DMS79 (cell line): ENCODE measurements at regions not wholly inside any gene's neighbourhood (a gene's known extent, or its start where the extent isn't known, plus 50 kb on each side); places are given as distances from the start of the nearest gene placed in this dataset.

Experiments
- DNase-seq: peaks from one replicate; lab custom pipeline; 2025; lab: John Stamatoyannopoulos, UW

DNA sequence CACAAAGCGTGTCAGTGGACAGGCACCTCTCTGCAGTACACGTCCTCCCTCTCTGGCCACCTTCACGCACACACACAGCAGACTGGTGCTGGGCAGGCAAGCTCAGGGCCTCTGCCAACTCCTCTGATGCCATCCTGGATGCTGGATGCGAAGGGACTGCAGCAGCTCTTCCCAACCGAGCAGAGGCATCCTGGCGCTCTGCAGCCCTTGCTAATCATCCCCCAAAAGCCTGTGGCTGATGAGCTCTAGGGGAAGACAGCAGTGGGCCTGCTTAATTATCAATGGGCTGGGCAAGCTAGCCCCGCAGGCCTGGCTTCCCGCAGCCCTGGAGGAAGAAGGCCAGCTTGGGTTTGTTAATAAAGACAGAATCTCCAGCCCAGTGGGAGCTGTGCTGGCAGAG is 71.3 kb upstream of the TEX51 start:
- no peak for DNase-seq

DNA sequence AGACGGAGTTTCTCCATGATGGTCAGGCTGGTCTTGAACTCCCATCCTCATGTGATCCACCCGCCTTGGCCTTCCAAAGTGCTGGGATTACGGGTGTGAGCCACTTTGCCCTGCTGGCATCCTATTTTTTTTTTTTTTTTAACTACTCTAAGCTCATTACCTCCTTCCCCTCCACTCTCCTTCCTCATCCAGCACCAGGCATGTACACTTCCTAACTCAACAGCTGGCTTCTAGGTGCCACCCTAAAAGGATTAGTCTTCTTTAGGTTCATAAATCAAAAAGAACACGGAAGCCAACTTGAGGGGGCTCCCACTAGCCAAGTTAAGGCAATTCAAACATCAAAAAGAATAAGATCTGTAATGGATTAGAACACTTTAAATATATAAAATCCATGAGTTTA is 70.6 kb upstream of the TEX51 start:
- DNase-seq, result no peak

GRCh38 chr2:126828491-126828890 is 70.2 kb upstream of the TEX51 start:
- no peak for DNase-seq

DNA sequence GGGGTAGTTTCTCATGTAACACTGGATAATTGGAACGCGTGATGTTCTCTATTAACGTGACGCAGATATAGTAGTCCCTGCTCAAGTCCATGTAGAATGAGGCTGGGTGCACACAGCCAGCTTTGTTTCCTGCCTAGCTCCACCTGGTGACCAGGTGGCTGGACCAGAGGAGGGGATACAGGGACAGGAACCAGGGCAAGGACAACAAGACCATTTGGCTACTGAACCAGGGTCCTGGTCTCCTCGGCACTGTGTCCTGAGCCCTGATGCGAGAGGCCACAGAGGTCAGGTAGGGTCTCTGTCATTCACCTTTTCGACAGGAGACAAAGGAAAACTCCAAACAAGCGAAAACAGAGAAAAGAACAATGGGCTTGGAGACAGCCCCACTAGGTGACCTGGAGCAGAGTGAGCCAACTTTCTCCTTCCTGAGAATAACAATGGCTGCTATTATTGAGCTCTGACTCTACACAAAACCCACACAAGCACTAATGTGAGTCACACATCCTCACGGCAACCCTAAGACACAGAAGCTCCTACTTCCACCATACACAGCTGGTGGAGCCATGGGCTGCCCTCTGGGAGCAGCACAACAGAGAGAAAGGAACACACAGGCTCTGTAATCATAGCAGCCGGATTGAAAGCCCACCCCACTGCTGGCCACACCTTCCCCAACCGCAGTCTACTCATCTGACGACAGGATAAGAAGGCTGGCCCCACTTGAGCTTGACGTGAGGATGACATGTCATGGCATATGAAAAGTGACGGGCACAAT is 67.3 kb upstream of the TEX51 start:
- DNase-seq, result no peak

- DNase-seq, result no peak
Observed at GRCh38 chr2:126832014-126832413, 66.7 kb upstream of the TEX51 start.

DNA sequence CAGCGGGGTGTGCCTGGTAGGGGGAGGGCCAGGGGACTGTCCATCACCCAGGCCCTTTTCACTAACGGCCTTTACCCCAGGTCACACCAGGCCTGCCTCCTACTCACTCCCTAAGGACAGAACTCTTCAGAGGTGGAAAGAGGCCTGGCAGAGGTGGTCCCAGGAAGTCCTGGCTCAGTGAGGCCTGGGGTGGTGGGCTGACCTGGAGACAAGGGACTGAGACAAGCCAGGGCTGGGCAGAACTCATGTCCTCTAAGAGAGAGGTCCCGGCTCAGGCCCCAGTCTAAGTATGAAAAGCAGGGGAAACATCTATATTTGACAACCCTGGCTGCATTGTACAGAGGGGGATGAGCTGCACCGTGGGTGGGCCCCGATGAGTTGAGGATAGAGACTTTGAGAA is 65.9 kb upstream of the TEX51 start:
- DNase-seq, result no peak

GRCh38 chr2:126834006-126834659 is 64.6 kb upstream of the TEX51 start:
- DNase-seq, result no peak

DNA sequence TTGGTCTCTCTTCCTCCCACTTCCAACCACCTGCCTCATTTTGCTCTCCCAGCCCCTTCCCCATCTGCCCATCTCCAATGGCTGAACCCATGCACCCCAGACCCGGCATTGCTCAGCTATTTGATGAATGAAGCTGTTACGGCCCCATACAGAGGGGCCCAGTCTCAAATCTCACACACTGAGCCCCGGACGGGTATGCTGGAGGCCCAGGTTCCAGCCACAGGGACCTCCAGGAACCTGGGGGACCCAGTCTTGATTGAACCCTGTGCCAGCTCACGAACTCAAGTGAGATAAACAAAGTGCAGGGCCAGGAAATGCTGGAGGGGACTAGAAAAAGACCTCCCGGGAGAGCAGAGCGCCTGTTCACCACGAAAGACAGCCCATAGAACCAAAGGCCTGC is 63.4 kb upstream of the TEX51 start:
- no peak for DNase-seq

- no peak for DNase-seq
Observed at GRCh38 chr2:126835831-126836230, 62.9 kb upstream of the TEX51 start.

- DNase-seq, result no peak
Observed at GRCh38 chr2:126836761-126837679, 61.7 kb upstream of the TEX51 start.

GRCh38 chr2:126837966-126838715 is 60.5 kb upstream of the TEX51 start:
- no peak for DNase-seq

DNA sequence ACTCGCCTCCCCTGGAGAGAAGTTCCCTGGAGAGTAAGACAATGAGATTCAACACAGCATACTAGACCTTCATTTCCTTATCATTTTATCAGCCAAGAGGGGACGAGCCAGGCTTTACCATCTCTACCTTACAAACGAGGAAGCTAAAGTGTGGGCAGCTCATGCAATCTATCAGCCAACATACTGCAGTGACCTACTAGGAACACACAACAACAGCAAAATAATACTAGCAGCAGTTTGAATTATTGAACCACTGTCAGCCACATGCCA is 60.0 kb upstream of the TEX51 start:
- DNase-seq, result no peak

DNA sequence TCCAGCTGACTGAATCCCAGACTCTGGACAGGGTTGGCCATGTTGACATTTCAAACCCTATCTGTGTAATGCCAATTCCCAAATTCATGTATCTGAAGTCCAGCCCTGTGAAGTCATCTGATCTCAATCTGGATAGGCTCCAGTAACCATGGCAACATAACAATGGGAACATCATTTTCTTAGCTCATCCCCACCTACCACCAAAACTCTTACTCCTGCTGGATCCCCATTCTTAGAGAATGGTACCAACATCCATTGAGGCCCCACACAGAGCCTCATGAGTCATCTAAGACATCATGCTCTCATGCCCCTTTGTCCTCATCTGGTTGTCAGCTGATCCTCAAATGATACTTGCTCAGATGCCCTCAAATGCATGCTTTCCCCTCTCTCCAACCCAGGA is 58.9 kb upstream of the TEX51 start:
- DNase-seq, result no peak

GRCh38 chr2:126843081-126843480 is 55.6 kb upstream of the TEX51 start:
- DNase-seq, result no peak

GRCh38 chr2:126846241-126846640 is 52.4 kb upstream of the TEX51 start:
- DNase-seq, result no peak
